ENCODE measurements at regions not wholly inside any gene's neighbourhood (a gene's known extent, or its start where the extent isn't known, plus 50 kb on each side); places are given as distances from the start of the nearest gene placed in this dataset.
"Not testable (repeated sequence)": the region's sequence is repeated elsewhere in the genome, so short reads cannot be mapped to it uniquely, and the experiment has no call there.

DNA sequence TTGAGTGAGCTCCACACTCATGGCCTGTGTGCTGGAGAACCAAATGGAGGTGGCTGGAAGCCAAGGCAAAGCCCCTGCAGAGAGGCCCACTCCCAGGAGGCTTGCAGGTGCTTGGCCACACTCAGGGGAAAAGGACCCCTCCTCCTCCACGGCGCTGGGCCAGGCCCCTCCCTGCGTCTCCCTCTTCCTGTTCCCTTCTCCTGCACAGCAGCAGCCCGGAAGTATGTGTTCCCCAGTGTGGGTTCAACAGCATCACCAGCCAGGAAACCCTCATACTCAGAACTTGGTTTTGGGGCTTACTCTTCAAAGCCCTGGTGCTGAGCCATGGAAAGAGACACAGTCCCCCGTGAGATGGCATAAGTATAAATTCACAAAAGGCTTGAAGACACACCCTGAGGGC lies 93.4 kb downstream of the ARHGAP11B start:
- TF ChIP-seq CTCF (conservative IDR thresholded peaks at IDR 0.05; ENCODE audit: low read length); EZH2phosphoT487 (IDR thresholded peaks at IDR 0.05; ENCODE audit: borderline replicate concordance): not testable (repeated sequence)

All from Loucy (cell line).